ENCODE measurements at regions not wholly inside any gene's neighbourhood (a gene's known extent, or its start where the extent isn't known, plus 50 kb on each side); places are given as distances from the start of the nearest gene placed in this dataset.

- no peak for TF ChIP-seq NFE2L2 (IDR thresholded peaks at IDR 0.05; ENCODE audit: low read depth, low read length)
- no peak for TF ChIP-seq CHD1 (IDR thresholded peaks at IDR 0.05; ENCODE audit: low read depth, low read length)
- no peak for TF ChIP-seq POLR2A (IDR thresholded peaks at IDR 0.05; ENCODE audit: low read depth, low read length)
- no peak for TF ChIP-seq MXI1 (IDR thresholded peaks at IDR 0.05; ENCODE audit: borderline replicate concordance, low read depth, low read length)
- TF ChIP-seq BHLHE40 (IDR thresholded peaks at IDR 0.05; ENCODE audit: low read depth, low read length): no peak
- no peak for TF ChIP-seq CEBPB (IDR thresholded peaks at IDR 0.05; ENCODE audit: low read depth, low read length)
- no peak for TF ChIP-seq CTCF (conservative IDR thresholded peaks at IDR 0.05; ENCODE audit: low read depth, low read length)
- TF ChIP-seq RFX5 (IDR thresholded peaks at IDR 0.05; ENCODE audit: low read depth, low read length): no peak
- no peak overlapping the region for H4K8ac ChIP-seq (ENCODE audit: low read depth in 2 of 2, low read length in 2 of 2)
- H3K56ac ChIP-seq (ENCODE audit: extremely low read depth, insufficient read depth, low read length): no peak overlapping the region
- WGBS, 2 experiments (ENCODE audit: extremely low coverage in 2 of 2, insufficient read length in 1 of 2): no CpG with 5 or more reads among the region's 1 CpG
- no peaks in the 10 kb centered on the region for H3K79me1 ChIP-seq (ENCODE audit: low read depth in 1 of 2, low read length in 2 of 2)
- no peak overlapping the region for H3K4me2 ChIP-seq (ENCODE audit: low read depth, low read length)
- no peak overlapping the region for H4K91ac ChIP-seq (ENCODE audit: insufficient read depth, low read depth, low read length)
- POLR2A ChIA-PET (ENCODE audit: unreplicated experiment): no interaction called here
- no peaks in the 10 kb centered on the region for H4K20me1 ChIP-seq (ENCODE audit: insufficient read depth, low read length)
- H2BK20ac ChIP-seq (ENCODE audit: low read depth, low read length): no peak overlapping the region
- H2BK15ac ChIP-seq (ENCODE audit: low read depth, low read length): no peak overlapping the region
- no peak overlapping the region for H3K27ac ChIP-seq (ENCODE audit: insufficient read depth, low read length)
- no peaks in the 10 kb centered on the region for H3K36me3 ChIP-seq (ENCODE audit: control insufficient read depth, insufficient read depth, low read length)
- ATAC-seq (ENCODE audit: low read depth): no peak
- no peaks in the 10 kb centered on the region for H3K9me1 ChIP-seq (ENCODE audit: insufficient read depth, low read length)
- no peak overlapping the region for H3K18ac ChIP-seq (ENCODE audit: low read depth, low read length)
- in situ Hi-C loops (cut with MboI; ENCODE audit: low sequenced_read_pairs): no loop called here
- no peak overlapping the region for H2BK5ac ChIP-seq (ENCODE audit: low read depth, low read length, poor library complexity, severe bottlenecking)
- no peak overlapping the region for H2AFZ ChIP-seq (replicated peaks; ENCODE audit: low read length, poor library complexity)
- H3K9me3 ChIP-seq (ENCODE audit: control insufficient read depth, insufficient read depth, low read length): no peaks in the 10 kb centered on the region
- H3K27me3 ChIP-seq (ENCODE audit: control insufficient read depth, insufficient read depth, low read length): no peaks in the 10 kb centered on the region
- dilution Hi-C loops (cut with HindIII; ENCODE audit: low sequenced_read_pairs, unreplicated experiment): no loop called here
- no peak overlapping the region for H3K4me3 ChIP-seq (ENCODE audit: insufficient read depth, low read depth, low read length)
- H2AK9ac ChIP-seq (replicated peaks; ENCODE audit: low read depth, low read length, poor library complexity): no peak overlapping the region
- no peaks in the 10 kb centered on the region for H3K4me1 ChIP-seq (ENCODE audit: control insufficient read depth, insufficient read depth, low read length)
- CTCF ChIA-PET: no interaction called here
- H3K23ac ChIP-seq (ENCODE audit: low read depth, low read length): no peak overlapping the region
- H3K4ac ChIP-seq (ENCODE audit: low read depth, low read length): no peak overlapping the region
- no TSS peak for BruUV-seq (replicated peaks)
- no peak overlapping the region for H2AK5ac ChIP-seq (ENCODE audit: low read depth, low read length)
- no peak overlapping the region for H4K5ac ChIP-seq (ENCODE audit: low read depth, low read length)
- H2BK120ac ChIP-seq (ENCODE audit: low read depth, low read length): no peak overlapping the region
- no peak for DNase-seq
- H3K9ac ChIP-seq (ENCODE audit: low read depth, low read length): no peak overlapping the region
- no peak overlapping the region for H3K14ac ChIP-seq (replicated peaks; ENCODE audit: low read depth, low read length)
- intact Hi-C loops (cut with micrococcal nuclease): no loop called here
These were observed 67.9 kb downstream of the MYL12B start for GRCh38 chr18:3329872-3330271.

Data from IMR-90 (cell line).